Heart left ventricle (tissue), 13 donors: ENCODE measurements at regions not wholly inside any gene's neighbourhood (a gene's known extent, or its start where the extent isn't known, plus 50 kb on each side); places are given as distances from the start of the nearest gene placed in this dataset.

Source experiments
- POLR2A ChIP-seq, 2 donors: fragments of 450-650 bp; IDR thresholded peaks; one replicate each; pipeline ENCODE4 v1.6.1; 2017; ENCODE audit warnings: antibody characterized with exemption in 2 of 2, mild to moderate bottlenecking in 2 of 2, moderate library complexity in 2 of 2
- TF ChIP-seq, protein P1 (sequence below), 12 donors: fragments of 200-600 bp; sonication (generic) in 4 of 12; IDR thresholded peaks; one replicate each; pipeline versions ENCODE4 v1.5.0 to v1.8.0; 2018 to 2022; ENCODE audit warnings: antibody characterized with exemption in 12 of 12, mild to moderate bottlenecking in 5 of 12
- donor health status: ischemic (EF 13 %, LVEDD 7.1; RV severe dilation, severe dysfunction).
- donor health status: DM: no; HTN: yes; CAD: no.
- donor health status: DM: no; HTN: no; CAD: no.
- donor health status: ischemic (EF 25% LVEDD 6.9; RV normal size, moderate dysfunction).
- donor health status: ischemic (EF 25% LVEDD 5.7; RV mildly dilated, moderate dysfunction).
- donor health status: ischemic (EF 35%, LVEDD 5.7; RV mildly dilated, moderate dysfunction).
- donor health status: nonischemic (EF 11% LVEDD 7.7; RV severe dilation, severe dysfunction).
- donor health status: DM: yes; HTN: yes; CAD: no.
- donor health status: PGD.
- donor health status: ischemic (EF 29% LVEDD 5.4; RV normal size, mild dysfunction).
- donor health status: nonischemic (EF 23%, LVEDD 6.1; RV moderate dilation, normal function).

DNA sequence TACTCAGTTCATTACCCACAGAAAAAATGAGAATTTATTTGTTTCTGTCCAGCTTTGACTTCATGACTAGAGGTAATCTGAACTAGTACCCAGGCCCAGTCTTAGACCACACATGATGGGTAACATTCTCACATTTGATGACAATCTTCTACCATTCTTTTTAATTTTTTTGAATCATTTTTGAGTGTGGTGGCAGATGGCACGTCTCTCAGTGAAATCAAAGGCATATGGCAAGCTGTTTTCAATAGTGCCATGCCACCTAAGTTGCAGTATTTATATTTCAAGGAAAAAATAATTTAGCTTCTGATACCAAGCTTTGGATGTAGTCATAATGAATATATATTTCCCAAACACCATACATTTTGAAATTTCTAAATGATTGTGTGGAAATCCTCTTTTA lies 88.8 kb upstream of the HS3ST5 start:
- TF ChIP-seq, protein P1, sequence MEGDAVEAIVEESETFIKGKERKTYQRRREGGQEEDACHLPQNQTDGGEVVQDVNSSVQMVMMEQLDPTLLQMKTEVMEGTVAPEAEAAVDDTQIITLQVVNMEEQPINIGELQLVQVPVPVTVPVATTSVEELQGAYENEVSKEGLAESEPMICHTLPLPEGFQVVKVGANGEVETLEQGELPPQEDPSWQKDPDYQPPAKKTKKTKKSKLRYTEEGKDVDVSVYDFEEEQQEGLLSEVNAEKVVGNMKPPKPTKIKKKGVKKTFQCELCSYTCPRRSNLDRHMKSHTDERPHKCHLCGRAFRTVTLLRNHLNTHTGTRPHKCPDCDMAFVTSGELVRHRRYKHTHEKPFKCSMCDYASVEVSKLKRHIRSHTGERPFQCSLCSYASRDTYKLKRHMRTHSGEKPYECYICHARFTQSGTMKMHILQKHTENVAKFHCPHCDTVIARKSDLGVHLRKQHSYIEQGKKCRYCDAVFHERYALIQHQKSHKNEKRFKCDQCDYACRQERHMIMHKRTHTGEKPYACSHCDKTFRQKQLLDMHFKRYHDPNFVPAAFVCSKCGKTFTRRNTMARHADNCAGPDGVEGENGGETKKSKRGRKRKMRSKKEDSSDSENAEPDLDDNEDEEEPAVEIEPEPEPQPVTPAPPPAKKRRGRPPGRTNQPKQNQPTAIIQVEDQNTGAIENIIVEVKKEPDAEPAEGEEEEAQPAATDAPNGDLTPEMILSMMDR (IDR thresholded peaks at IDR 0.05) = no peak
- TF ChIP-seq POLR2A (IDR thresholded peaks at IDR 0.05) = no peak
